T47D (cell line): ENCODE measurements at regions not wholly inside any gene's neighbourhood (a gene's known extent, or its start where the extent isn't known, plus 50 kb on each side); places are given as distances from the start of the nearest gene placed in this dataset.
"Not testable (repeated sequence)": the region's sequence is repeated elsewhere in the genome, so short reads cannot be mapped to it uniquely, and the experiment has no call there.

ENCODE experiments used
- DNase-seq, 2 experiments: peaks; one replicate each; pipeline versions ENCODE4 v3.0.0 to v3.0.0-alpha.2; 2011 to 2012; ENCODE audit warnings: low read depth in 1 of 2, low spot score in 1 of 2
- JUND ChIP-seq: IDR thresholded peaks from 2 replicates; pipeline ENCODE4 v1.6.1; 2012; ENCODE audit warnings: low read depth
- in situ Hi-C: cut with HindIII; loops from 2 replicates; pipeline ENCODE4 v1.10.0; 2016; ENCODE audit warnings: low sequenced_read_pairs, low pct_unique_long_range_greater_than_20kb

DNA sequence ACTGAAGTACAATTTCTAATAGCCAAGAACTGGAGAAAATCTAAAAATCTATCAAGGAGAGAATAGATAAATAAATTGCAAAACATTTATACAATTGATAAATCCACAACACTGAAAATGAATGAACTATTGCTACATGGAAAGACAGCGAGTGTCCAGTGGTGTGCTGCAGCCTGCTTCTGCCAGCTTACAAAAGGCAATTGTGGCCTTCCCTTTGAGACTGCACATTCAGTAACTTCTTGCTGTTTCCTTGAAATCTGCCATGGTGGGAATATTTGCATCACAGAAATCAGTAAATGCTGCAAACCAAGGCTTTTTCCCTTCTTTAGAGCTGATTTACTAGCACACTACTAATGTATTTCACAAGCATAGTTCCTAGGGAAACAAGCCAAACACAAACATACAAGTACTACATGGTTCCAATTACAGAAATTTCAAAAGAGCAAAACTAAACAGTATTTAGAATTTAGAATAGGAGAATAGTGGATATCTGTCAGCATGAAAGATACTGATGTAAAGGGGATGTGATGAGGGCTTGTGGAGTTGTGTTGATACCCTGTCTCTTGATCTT is 76.9 kb upstream of the TRIM77 start:
- DNase-seq = no peak
- in situ Hi-C loops = no loop called here
- no peak for TF ChIP-seq JUND

DNA sequence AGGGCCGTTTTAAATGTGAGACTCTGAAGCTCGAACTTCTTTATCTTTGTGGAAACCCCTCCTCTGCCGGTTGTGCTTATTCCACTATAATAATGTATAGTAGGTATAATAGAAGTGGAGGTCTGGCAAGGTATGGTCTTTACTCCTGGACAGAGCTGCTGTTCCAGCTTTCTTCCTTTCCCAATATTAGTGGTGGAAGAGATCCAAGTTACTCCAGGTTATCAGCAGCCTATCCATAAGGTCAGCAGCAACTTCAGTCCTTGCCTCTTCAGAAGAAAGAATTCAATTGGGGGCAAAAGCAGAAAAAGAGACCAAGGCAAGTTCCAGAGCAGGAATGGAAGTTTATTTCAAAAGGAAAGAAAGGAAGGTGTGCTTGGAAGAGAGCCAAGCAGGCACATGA is 69.3 kb upstream of the TRIM77 start:
- in situ Hi-C loops = not testable (repeated sequence)

DNA sequence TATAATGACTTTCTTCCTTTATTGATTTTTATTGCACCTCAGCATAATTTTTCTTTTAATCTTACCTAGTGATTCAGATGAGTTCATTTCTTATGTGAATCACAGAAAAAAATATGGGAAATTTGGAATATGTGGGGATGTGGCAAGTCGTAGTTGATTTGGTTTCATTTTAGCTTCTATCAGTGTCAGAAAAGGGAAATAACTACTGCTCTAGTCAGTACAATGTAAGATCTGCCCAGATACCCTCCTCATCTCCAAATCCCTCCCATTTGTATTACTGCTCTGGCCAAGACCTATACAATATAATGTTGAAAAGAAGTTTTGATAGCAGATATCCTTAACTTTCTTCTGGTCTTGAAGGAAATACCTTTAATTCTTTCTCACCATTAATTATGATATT is 61.9 kb upstream of the TRIM77 start:
- in situ Hi-C loops, DNase-seq: not testable (repeated sequence)

More for the DNA sequence above, 69.3 kb upstream of the TRIM77 start:
- not testable (repeated sequence) for DNase-seq

DNA sequence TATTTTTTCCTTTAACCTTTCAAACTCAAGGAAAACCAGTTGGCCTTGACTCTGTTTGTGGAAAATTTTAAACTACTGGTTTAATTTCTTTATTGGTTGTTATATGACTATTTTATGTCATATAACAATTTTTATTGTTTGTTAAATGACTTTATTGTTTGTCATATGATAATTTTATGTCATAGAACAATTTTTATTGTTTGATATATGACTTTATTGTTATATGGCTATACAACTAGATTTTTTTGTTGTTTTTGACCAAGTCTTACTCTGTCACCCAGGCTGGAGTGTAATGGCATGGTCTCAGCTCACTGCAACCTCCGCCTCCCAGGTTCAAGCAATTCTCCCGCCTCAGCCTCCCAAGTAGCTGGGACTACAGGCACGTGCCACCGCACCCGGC is 61.1 kb upstream of the TRIM77 start:
- in situ Hi-C loops, DNase-seq: not testable (repeated sequence)

DNA sequence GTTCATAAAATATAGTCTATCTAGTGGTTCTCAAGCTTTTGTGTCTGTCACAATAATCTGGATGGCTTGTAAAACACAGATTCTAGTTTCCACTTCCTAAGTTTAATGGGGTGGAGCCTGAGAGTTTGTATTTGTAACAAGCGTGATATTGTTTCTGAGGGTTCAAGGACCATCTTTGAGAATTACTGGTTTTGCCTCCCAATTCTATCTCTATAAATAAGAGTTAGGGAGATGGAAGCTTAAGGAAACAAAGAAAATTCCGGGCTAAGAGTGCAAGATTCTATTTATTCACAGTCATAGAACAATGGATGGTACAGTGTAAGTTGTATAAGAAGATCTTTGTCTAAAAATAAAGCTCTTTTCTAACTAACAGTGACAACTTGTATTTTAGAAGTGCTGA is 55.4 kb upstream of the TRIM77 start:
- in situ Hi-C loops, DNase-seq: not testable (repeated sequence)

DNA sequence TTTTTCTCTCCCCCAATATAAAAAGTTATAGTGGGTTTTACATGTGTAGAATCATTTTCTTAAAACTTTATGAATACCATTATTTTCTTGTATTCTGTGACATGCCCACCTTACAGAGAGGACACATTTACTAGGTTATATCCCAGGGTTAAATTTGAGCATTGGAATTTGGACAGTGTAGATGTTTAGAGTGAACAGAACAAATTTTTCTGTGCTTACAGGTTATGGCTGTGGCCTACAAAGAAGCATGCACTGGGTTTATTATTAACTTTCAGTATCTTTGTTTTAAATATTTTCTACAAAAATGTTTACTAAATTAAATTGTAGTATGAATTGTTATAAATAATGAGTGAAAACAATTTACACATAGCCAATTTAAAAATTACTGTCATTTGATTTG is 51.3 kb upstream of the TRIM77 start:
- in situ Hi-C loops = not testable (repeated sequence)

DNA sequence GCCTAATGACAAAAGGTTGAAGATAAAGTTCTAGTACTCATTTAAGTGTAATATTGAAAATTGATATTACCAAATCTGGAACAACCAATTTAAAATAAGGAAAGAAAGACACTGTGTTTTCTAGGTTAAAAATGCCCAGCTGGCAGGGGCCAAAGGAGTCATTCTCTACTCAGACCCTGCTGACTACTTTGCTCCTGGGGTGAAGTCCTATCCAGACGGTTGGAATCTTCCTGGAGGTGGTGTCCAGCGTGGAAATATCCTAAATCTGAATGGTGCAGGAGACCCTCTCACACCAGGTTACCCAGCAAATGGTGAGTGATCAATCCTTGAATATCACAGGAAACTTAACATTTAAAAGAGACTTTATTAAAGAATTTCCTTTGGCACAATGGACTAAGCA is 50.7 kb upstream of the TRIM77 start:
- in situ Hi-C loops, DNase-seq: not testable (repeated sequence)

More for the DNA sequence above, 51.3 kb upstream of the TRIM77 start:
- DNase-seq = not testable (repeated sequence)

DNA sequence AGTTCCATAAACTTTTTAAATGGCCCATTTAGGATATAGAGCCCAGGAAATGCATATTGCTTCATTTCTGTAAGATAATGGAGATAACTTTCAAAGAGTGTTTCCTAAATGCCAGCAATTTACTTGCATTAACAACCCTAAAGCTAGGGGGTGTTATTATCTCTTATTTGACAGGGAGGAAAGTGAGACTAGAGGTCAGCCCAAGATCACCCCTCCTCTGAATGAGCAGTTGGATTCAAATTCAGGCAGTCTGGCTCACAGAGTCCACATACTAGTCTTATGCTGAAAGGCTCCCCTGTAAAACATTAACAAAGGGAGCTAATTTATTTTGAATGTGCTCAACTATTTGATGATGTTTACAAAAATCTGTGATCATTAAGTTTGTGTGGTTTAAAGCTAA is 49.9 kb upstream of the TRIM77 start:
- DNase-seq = no peak
- in situ Hi-C loops = no loop called here
- no peak for TF ChIP-seq JUND
